ENCODE measurements at regions not wholly inside any gene's neighbourhood (a gene's known extent, or its start where the extent isn't known, plus 50 kb on each side); places are given as distances from the start of the nearest gene placed in this dataset.

DNA sequence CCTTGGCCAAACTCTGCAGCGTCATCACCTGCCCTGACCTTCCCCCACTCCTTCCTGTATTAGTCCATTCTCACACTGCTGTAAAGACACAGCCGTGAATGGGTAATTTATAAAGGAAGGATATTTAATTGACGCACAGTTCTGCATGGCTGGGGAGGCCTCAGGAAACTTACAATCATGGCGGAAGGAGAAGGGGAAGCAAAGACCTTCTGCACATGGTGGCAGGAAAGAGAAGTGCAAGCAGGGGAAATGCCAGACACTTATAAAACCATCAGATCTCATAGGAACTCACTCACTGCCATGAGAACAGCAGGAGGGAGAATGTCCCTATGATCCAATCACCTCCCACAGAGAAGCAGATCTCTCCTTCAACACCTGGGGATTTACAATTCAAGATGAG lies 408.5 kb downstream of the PTPRU start:
- TF ChIP-seq ARNTL (CRISPR knock-in tag; IDR thresholded peaks at IDR 0.05; ENCODE audit: borderline replicate concordance, low read depth) (no peak), RARB (CRISPR knock-in tag; IDR thresholded peaks at IDR 0.05) (no peak), TCF4 (CRISPR knock-in tag; IDR thresholded peaks at IDR 0.05; ENCODE audit: borderline replicate concordance) (no peak), ZNF8 (CRISPR knock-in tag; IDR thresholded peaks at IDR 0.05) (no peak), SNAI2 (CRISPR knock-in tag; IDR thresholded peaks at IDR 0.05) (no peak), ZNF565 (CRISPR knock-in tag; conservative IDR thresholded peaks at IDR 0.05; ENCODE audit: low read depth) (no peak), CSDC2 (CRISPR knock-in tag; IDR thresholded peaks at IDR 0.05) (no peak), ZFP30 (CRISPR knock-in tag; IDR thresholded peaks at IDR 0.05) (no peak), TOX (CRISPR knock-in tag; IDR thresholded peaks at IDR 0.05; ENCODE audit: borderline replicate concordance) (no peak), GLIS3 (CRISPR knock-in tag; IDR thresholded peaks at IDR 0.05) (no peak)
- TF ChIP-seq, protein P1, sequence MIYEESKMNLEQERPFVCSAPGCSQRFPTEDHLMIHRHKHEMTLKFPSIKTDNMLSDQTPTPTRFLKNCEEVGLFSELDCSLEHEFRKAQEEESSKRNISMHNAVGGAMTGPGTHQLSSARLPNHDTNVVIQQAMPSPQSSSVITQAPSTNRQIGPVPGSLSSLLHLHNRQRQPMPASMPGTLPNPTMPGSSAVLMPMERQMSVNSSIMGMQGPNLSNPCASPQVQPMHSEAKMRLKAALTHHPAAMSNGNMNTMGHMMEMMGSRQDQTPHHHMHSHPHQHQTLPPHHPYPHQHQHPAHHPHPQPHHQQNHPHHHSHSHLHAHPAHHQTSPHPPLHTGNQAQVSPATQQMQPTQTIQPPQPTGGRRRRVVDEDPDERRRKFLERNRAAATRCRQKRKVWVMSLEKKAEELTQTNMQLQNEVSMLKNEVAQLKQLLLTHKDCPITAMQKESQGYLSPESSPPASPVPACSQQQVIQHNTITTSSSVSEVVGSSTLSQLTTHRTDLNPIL (CRISPR knock-in tag; IDR thresholded peaks at IDR 0.05; ENCODE audit: low read depth) = no peak
- TF ChIP-seq, protein P2, sequence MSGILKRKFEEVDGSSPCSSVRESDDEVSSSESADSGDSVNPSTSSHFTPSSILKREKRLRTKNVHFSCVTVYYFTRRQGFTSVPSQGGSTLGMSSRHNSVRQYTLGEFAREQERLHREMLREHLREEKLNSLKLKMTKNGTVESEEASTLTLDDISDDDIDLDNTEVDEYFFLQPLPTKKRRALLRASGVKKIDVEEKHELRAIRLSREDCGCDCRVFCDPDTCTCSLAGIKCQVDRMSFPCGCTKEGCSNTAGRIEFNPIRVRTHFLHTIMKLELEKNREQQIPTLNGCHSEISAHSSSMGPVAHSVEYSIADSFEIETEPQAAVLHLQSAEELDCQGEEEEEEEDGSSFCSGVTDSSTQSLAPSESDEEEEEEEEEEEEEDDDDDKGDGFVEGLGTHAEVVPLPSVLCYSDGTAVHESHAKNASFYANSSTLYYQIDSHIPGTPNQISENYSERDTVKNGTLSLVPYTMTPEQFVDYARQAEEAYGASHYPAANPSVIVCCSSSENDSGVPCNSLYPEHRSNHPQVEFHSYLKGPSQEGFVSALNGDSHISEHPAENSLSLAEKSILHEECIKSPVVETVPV (CRISPR knock-in tag; IDR thresholded peaks at IDR 0.05) = no peak
- TF ChIP-seq, protein P3, sequence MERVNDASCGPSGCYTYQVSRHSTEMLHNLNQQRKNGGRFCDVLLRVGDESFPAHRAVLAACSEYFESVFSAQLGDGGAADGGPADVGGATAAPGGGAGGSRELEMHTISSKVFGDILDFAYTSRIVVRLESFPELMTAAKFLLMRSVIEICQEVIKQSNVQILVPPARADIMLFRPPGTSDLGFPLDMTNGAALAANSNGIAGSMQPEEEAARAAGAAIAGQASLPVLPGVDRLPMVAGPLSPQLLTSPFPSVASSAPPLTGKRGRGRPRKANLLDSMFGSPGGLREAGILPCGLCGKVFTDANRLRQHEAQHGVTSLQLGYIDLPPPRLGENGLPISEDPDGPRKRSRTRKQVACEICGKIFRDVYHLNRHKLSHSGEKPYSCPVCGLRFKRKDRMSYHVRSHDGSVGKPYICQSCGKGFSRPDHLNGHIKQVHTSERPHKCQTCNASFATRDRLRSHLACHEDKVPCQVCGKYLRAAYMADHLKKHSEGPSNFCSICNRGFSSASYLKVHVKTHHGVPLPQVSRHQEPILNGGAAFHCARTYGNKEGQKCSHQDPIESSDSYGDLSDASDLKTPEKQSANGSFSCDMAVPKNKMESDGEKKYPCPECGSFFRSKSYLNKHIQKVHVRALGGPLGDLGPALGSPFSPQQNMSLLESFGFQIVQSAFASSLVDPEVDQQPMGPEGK (CRISPR knock-in tag; IDR thresholded peaks at IDR 0.05; ENCODE audit: borderline replicate concordance) = no peak
- TF ChIP-seq, protein P4, sequence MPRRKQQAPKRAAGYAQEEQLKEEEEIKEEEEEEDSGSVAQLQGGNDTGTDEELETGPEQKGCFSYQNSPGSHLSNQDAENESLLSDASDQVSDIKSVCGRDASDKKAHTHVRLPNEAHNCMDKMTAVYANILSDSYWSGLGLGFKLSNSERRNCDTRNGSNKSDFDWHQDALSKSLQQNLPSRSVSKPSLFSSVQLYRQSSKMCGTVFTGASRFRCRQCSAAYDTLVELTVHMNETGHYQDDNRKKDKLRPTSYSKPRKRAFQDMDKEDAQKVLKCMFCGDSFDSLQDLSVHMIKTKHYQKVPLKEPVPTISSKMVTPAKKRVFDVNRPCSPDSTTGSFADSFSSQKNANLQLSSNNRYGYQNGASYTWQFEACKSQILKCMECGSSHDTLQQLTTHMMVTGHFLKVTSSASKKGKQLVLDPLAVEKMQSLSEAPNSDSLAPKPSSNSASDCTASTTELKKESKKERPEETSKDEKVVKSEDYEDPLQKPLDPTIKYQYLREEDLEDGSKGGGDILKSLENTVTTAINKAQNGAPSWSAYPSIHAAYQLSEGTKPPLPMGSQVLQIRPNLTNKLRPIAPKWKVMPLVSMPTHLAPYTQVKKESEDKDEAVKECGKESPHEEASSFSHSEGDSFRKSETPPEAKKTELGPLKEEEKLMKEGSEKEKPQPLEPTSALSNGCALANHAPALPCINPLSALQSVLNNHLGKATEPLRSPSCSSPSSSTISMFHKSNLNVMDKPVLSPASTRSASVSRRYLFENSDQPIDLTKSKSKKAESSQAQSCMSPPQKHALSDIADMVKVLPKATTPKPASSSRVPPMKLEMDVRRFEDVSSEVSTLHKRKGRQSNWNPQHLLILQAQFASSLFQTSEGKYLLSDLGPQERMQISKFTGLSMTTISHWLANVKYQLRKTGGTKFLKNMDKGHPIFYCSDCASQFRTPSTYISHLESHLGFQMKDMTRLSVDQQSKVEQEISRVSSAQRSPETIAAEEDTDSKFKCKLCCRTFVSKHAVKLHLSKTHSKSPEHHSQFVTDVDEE (CRISPR knock-in tag; IDR thresholded peaks at IDR 0.05) = no peak
